ENCODE measurements at regions not wholly inside any gene's neighbourhood (a gene's known extent, or its start where the extent isn't known, plus 50 kb on each side); places are given as distances from the start of the nearest gene placed in this dataset.
"Not testable (repeated sequence)": the region's sequence is repeated elsewhere in the genome, so short reads cannot be mapped to it uniquely, and the experiment has no call there.

GRCh38 chr3:184457329-184457728 lies 77.5 kb downstream of the CHRD start:
- Histone ChIP-seq H3K4me1 (no peaks in the 10 kb centered on the region), H3K4me3 (no peak overlapping the region), H3K9me3 (no peaks in the 10 kb centered on the region), H3K27me3 (no peaks in the 10 kb centered on the region), H3K36me3 (no peaks in the 10 kb centered on the region), H3K27ac (no peak overlapping the region)
- no peak for TF ChIP-seq CTCF (IDR thresholded peaks at IDR 0.05)
- ATAC-seq (no peak), FAIRE-seq (no peak), DNase-seq (no peak)
- intact Hi-C loops (cut with DNase I), result no loop called here
- 88 to 89% methylated on average over 1 of the region's 1 CpG for WGBS, 2 donors

DNA sequence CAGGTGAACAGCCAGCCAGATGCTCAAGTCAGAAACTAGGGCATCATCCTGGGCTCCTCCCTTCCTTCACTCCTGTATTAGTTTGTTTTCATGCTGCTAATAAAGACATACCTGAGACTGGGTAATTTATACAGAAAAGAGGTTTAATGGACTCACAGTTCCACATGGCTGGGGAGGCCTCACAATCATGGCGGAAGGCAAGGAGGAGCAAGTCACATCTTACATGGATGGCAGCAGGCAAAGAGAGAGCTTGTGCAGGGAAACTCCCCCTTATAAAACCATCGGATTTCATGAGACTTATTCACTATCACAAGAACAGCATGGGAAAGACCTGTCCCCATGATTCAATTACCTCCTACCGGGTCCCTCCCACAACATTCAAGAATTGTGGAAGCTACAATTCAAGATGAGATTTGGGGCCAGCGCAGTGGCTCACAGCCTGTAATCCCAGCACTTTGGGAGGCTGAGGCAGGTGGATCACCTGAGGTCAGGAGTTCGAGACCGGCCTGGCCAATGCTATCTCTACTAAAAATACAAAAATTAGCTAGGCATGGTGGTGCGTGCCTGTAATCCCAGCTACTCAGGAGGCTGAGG lies 78.0 kb downstream of the CHRD start:
- H3K27ac ChIP-seq; DNase-seq; H3K27me3 ChIP-seq; ATAC-seq; H3K36me3 ChIP-seq; H3K4me3 ChIP-seq; H3K4me1 ChIP-seq; intact Hi-C loops (cut with DNase I); FAIRE-seq; H3K9me3 ChIP-seq: not testable (repeated sequence)
- WGBS, 2 donors, result 91 to 93% methylated on average over 7 of the region's 7 CpGs

DNA sequence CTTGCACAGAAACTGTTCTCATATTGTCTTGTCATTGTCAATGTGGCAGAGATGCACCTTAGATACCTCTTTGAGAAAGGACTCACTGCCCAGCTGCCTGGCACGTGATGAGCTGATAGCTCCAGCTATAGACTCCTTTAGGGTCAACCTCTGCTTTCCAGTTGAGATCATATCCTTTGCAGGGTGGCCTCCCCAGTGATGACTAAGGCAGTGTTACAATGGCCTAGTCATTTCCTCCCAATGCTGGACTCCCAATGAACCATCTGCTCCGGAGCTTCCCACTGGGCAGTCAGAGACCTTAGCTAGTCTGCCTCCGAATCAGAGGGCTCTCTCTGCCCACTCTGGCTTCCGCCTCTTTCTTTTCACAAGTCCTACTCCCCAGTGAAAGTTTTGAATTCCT lies 79.5 kb downstream of the CHRD start:
- FAIRE-seq (no peak), ATAC-seq (no peak), DNase-seq (no peak)
- Histone ChIP-seq H3K27ac (no peak overlapping the region), H3K36me3 (no peaks in the 10 kb centered on the region), H3K9me3 (no peaks in the 10 kb centered on the region), H3K4me3 (no peak overlapping the region), H3K27me3 (no peaks in the 10 kb centered on the region), H3K4me1 (no peaks in the 10 kb centered on the region)
- no peak for TF ChIP-seq CTCF (IDR thresholded peaks at IDR 0.05)
- WGBS, 2 donors, result 64 to 83% methylated on average over 4 of the region's 4 CpGs
- intact Hi-C loops (cut with DNase I), result no loop called here

GRCh38 chr3:184460276-184460675 lies 80.4 kb downstream of the CHRD start:
- Histone ChIP-seq H3K4me3 (no peak overlapping the region), H3K27ac (no peak overlapping the region), H3K36me3 (no peaks in the 10 kb centered on the region), H3K9me3 (no peaks in the 10 kb centered on the region), H3K27me3 (no peaks in the 10 kb centered on the region), H3K4me1 (no peaks in the 10 kb centered on the region)
- ATAC-seq (no peak), FAIRE-seq (no peak), DNase-seq (no peak)
- TF ChIP-seq CTCF (IDR thresholded peaks at IDR 0.05), result no peak
- intact Hi-C loops (cut with DNase I), result no loop called here
- WGBS, 2 donors, result 78 to 83% methylated on average over 8 of the region's 8 CpGs

DNA sequence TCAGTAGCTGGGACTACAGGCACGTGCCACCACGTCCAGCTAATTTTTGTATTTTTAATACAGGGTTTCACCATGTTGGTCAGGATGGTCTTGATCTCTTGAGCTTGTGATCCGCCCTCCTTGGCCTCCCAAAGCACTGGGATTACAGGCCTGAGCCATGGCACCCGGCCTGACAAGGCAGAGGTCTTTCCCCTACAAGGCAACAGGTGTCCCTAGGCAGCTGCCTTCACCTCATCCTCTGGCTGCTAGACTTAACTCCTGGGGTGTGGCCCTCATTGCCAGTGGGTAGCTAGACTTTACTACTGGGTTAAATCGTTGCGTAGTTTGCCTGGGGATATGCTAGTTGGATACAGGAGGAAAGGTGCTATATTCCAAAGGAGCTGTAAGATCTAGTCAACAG lies 81.4 kb downstream of the CHRD start:
- intact Hi-C loops (cut with DNase I), result no loop called here
- H3K27ac ChIP-seq, result no peak overlapping the region
- WGBS, 2 donors, result 77 to 85% methylated on average over 6 of the region's 6 CpGs
- no peak for TF ChIP-seq CTCF (IDR thresholded peaks at IDR 0.05)
- H3K4me3 ChIP-seq, result no peak overlapping the region
- no peaks in the 10 kb centered on the region for H3K4me1 ChIP-seq
- FAIRE-seq, result no peak
- ATAC-seq, result no peak
- H3K9me3 ChIP-seq, result no peaks in the 10 kb centered on the region
- H3K36me3 ChIP-seq, result no peaks in the 10 kb centered on the region
- DNase-seq, result no peak
- H3K27me3 ChIP-seq, result no peaks in the 10 kb centered on the region

All from pancreas (tissue), 10 donors.